Activated B cell treated with CpG ODN at 0.5 μM for 24 hours (primary cell): ENCODE measurements at regions not wholly inside any gene's neighbourhood (a gene's known extent, or its start where the extent isn't known, plus 50 kb on each side); places are given as distances from the start of the nearest gene placed in this dataset.

Source experiments
- ATAC-seq: fragments of 200-7000 bp; cut with Tn5 transposase; one replicate; pipeline ENCODE4 v1.10.0; 2021; ENCODE audit warnings: low read depth, mild to moderate bottlenecking, moderate library complexity
- CTCF ChIA-PET: fragments of 350-600 bp; sonication (Branson Sonifier 250); formaldehyde crosslinking; loops from one replicate; lab custom pipeline; 2021; ENCODE audit warnings: antibody characterized with exemption; lab: Charles Lee
- POLR2A ChIA-PET: fragments of 350-600 bp; sonication (Branson Sonifier 250); formaldehyde crosslinking; loops from one replicate; lab custom pipeline; 2021; ENCODE audit warnings: antibody characterized with exemption; lab: Charles Lee
- DNase-seq: peaks from one replicate; pipeline ENCODE4 v3.0.0; 2022
- H3K27ac Mint-ChIP-seq: one replicate; pipeline ENCODE4 v1.8.0; 2020; ENCODE audit warnings: mixed read lengths
- H3K27me3 Mint-ChIP-seq: one replicate; pipeline ENCODE4 v1.8.0; 2021; ENCODE audit warnings: mixed read lengths
- H3K36me3 Mint-ChIP-seq: one replicate; pipeline ENCODE4 v1.8.0; 2021; ENCODE audit warnings: low read depth, mixed read lengths
- H3K4me1 Mint-ChIP-seq: one replicate; pipeline ENCODE4 v1.8.0; 2021; ENCODE audit warnings: mixed read lengths
- H3K4me3 Mint-ChIP-seq: one replicate; pipeline ENCODE4 v1.8.0; 2020; ENCODE audit warnings: mild to moderate bottlenecking, mixed read lengths
- H3K9me3 Mint-ChIP-seq: one replicate; pipeline ENCODE4 v1.8.0; 2020; ENCODE audit warnings: mixed read lengths
- intact Hi-C: fragments of 100-400 bp; cut with micrococcal nuclease; formaldehyde crosslinking; loops from one replicate; pipeline ENCODE4 v1.15.1; 2024
- TF ChIP-seq, protein P1 (sequence below): fragments of 200-600 bp; IDR thresholded peaks from one replicate; pipeline ENCODE4 v1.8.0; 2022; ENCODE audit warnings: antibody characterized with exemption, mild to moderate bottlenecking

DNA sequence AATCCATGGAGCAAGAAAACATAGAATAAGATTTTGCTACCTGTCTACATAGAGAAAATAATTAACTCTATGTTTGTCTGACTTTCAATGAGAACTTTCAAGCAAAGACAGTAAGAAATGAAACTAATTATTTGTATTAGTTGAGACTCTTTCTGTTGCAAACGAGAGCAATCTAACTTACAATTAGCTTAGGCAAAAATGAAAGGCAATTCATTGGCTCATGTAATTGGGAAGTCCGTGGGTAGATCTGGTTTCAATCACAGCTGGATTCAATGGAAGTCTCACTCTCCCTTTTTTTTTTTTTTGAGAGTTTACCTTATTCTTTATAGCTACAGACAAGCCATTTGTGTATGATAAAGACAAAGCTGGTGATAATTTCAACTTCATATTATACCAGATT, 68.2 kb upstream of the STXBP5 start:
- Mint-ChIP-seq H3K9me3 (no peaks in the 10 kb centered on the region), H3K4me1 (no peaks in the 10 kb centered on the region), H3K36me3 (no peaks in the 10 kb centered on the region), H3K27me3 (peaks cover 10% of the 10 kb centered on the region), H3K4me3 (no peak overlapping the region), H3K27ac (no peak overlapping the region)
- intact Hi-C loops: no loop called here
- ATAC-seq (no peak), DNase-seq (no peak)
- CTCF ChIA-PET: no interaction called here
- POLR2A ChIA-PET: no interaction called here
- TF ChIP-seq, protein P1, sequence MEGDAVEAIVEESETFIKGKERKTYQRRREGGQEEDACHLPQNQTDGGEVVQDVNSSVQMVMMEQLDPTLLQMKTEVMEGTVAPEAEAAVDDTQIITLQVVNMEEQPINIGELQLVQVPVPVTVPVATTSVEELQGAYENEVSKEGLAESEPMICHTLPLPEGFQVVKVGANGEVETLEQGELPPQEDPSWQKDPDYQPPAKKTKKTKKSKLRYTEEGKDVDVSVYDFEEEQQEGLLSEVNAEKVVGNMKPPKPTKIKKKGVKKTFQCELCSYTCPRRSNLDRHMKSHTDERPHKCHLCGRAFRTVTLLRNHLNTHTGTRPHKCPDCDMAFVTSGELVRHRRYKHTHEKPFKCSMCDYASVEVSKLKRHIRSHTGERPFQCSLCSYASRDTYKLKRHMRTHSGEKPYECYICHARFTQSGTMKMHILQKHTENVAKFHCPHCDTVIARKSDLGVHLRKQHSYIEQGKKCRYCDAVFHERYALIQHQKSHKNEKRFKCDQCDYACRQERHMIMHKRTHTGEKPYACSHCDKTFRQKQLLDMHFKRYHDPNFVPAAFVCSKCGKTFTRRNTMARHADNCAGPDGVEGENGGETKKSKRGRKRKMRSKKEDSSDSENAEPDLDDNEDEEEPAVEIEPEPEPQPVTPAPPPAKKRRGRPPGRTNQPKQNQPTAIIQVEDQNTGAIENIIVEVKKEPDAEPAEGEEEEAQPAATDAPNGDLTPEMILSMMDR: no peak

DNA sequence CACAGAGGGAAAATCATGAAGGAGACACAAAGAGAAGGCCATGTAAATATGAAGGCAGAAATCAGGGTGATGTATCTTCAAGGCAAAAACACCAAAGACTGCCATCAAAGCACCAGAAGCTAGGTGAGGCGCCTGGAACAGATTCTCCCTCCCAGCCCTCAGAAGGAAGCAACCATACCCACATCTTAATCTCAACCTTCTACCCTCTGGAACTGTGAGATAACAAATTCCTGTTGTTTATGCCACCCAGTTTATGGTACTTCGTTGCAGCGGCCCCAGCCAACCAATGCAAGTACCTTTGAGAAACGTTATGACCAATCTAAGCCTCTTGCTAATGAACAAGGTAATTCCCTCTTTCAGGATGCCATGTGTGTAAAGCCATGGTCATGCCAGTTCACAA, 66.2 kb upstream of the STXBP5 start:
- TF ChIP-seq, protein P1: no peak
- ChIA-PET POLR2A (no interaction called here), CTCF (no interaction called here)
- Mint-ChIP-seq H3K4me1 (no peaks in the 10 kb centered on the region), H3K4me3 (no peak overlapping the region), H3K9me3 (no peaks in the 10 kb centered on the region), H3K27me3 (peaks cover 9% of the 10 kb centered on the region), H3K36me3 (no peaks in the 10 kb centered on the region), H3K27ac (no peak overlapping the region)
- DNase-seq (no peak), ATAC-seq (no peak)
- intact Hi-C loops: no loop called here

DNA sequence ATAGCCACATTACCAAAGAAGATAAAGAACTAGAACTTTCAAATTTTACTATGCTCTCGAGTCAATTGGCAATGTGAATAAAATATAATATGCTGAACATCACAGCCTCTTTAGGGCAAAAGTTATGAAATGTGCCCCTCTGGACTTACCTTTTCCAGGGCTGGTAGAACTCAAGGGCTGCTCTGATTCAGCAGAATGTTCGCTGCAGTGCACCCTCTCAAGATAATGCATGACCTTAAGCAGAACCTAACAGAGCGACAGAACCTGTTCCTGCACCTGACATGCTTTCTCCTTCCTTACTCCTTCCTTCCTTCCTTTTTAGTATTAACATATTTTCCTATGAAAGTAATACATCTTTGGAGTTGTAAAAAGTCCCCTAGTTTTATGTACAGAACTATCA, 65.4 kb upstream of the STXBP5 start:
- Mint-ChIP-seq H3K27me3 (peaks cover 9% of the 10 kb centered on the region), H3K36me3 (no peaks in the 10 kb centered on the region), H3K27ac (no peak overlapping the region), H3K4me1 (no peaks in the 10 kb centered on the region), H3K9me3 (no peaks in the 10 kb centered on the region), H3K4me3 (no peak overlapping the region)
- intact Hi-C loops: no loop called here
- TF ChIP-seq, protein P1: no peak
- DNase-seq (no peak), ATAC-seq (no peak)
- ChIA-PET CTCF (no interaction called here), POLR2A (no interaction called here)

DNA sequence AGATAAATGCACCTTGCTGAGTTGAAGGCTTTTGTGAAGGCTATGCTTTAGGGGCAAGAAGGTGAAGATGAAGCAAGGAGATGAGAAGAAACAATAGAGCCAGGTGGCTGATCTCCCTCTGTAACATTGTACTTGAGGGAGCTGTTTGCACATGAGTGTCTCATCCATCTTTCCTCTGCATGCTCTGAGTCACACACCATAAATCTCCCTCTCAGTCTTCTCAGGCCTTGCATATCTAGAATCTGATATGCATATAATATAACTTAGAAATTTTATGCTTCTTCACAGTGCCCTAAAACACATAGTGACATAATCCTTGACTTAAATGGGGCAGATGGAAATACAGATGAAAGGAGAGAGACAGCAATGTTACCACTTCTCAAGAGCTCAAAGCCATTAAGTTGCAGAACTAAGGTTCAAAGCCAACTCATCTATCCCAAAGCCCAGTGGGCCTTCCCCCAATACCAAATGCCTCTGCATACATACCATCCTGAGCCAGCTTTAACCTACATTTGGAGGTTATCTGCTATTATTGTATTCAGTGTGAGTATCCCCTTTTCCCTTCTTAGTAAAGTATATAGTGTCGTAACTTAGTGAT, 62.4 kb upstream of the STXBP5 start:
- CTCF ChIA-PET: no interaction called here

DNA sequence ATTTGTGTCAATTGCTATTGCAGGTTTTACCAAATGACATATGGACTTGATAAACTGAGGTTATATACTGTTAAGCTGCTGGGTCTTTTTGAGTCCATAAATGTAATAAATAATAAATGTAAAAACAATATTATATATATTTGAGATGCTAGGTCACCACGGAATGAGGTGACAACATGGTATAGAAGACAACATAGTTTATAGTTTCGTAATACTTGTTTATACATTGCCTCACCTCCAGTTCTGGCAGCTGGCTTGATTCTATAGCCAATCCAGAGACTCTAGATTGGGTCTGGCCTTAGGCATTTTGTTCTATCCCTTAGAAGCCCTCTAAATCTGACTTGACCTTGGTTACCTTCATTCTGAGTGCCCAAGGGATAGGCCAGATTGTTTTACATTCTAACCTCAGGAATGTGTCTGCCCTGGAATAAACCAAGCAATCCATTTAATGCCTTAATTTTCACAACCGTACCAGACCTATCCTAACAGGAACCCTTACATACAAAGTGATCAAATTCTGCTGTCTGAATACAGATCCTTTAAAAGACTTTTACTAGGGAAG, 61.5 kb upstream of the STXBP5 start:
- no peaks in the 10 kb centered on the region for H3K9me3 Mint-ChIP-seq
- no peak overlapping the region for H3K27ac Mint-ChIP-seq
- DNase-seq: no peak
- peaks cover 2% of the 10 kb centered on the region for H3K27me3 Mint-ChIP-seq
- no peak overlapping the region for H3K4me3 Mint-ChIP-seq
- ATAC-seq: no peak
- POLR2A ChIA-PET: no interaction called here
- TF ChIP-seq, protein P1: no peak
- H3K4me1 Mint-ChIP-seq: no peaks in the 10 kb centered on the region
- CTCF ChIA-PET: no interaction called here
- H3K36me3 Mint-ChIP-seq: no peaks in the 10 kb centered on the region
- intact Hi-C loops: no loop called here

More for the DNA sequence above, 62.4 kb upstream of the STXBP5 start:
- H3K36me3 Mint-ChIP-seq: no peaks in the 10 kb centered on the region
- no peaks in the 10 kb centered on the region for H3K9me3 Mint-ChIP-seq
- no peak overlapping the region for H3K4me3 Mint-ChIP-seq
- intact Hi-C loops: no loop called here
- no peak for DNase-seq
- TF ChIP-seq, protein P1: no peak
- no peaks in the 10 kb centered on the region for H3K4me1 Mint-ChIP-seq
- H3K27ac Mint-ChIP-seq: no peak overlapping the region
- no peak for ATAC-seq
- POLR2A ChIA-PET: no interaction called here
- peaks cover 2% of the 10 kb centered on the region for H3K27me3 Mint-ChIP-seq
